ENCODE measurements at regions not wholly inside any gene's neighbourhood (a gene's known extent, or its start where the extent isn't known, plus 50 kb on each side); places are given as distances from the start of the nearest gene placed in this dataset.

- TF ChIP-seq CTCF (IDR thresholded peaks at IDR 0.05; ENCODE audit: low read depth, low read length, missing control alignments), result no peak
- DNase-seq (ENCODE audit: low read depth), result no peak
- no peak overlapping the region for H3K4me3 ChIP-seq (ENCODE audit: low read depth, low read length)
Measured at GRCh38 chr1:57770236-57770635, 346.4 kb upstream of the DAB1 start.

GRCh38 chr1:57761628-57762027 is 337.8 kb upstream of the DAB1 start:
- TF ChIP-seq CTCF (IDR thresholded peaks at IDR 0.05; ENCODE audit: low read depth, low read length, missing control alignments), result no peak
- no peak for DNase-seq (ENCODE audit: low read depth)
- H3K4me3 ChIP-seq (ENCODE audit: low read depth, low read length), result no peak overlapping the region

GRCh38 chr1:57752843-57753242 is 329.0 kb upstream of the DAB1 start:
- H3K4me3 ChIP-seq (ENCODE audit: low read depth, low read length), result no peak overlapping the region
- no peak for TF ChIP-seq CTCF (IDR thresholded peaks at IDR 0.05; ENCODE audit: low read depth, low read length, missing control alignments)
- DNase-seq (ENCODE audit: low read depth), result no peak

- no peak for TF ChIP-seq CTCF (IDR thresholded peaks at IDR 0.05; ENCODE audit: low read depth, low read length, missing control alignments)
- DNase-seq (ENCODE audit: low read depth), result no peak
- H3K4me3 ChIP-seq (ENCODE audit: low read depth, low read length), result no peak overlapping the region
Measured at GRCh38 chr1:57748719-57749118, 324.9 kb upstream of the DAB1 start.

GRCh38 chr1:57747818-57748217 is 324.0 kb upstream of the DAB1 start:
- no peak for DNase-seq (ENCODE audit: low read depth)
- TF ChIP-seq CTCF (IDR thresholded peaks at IDR 0.05; ENCODE audit: low read depth, low read length, missing control alignments), result no peak
- H3K4me3 ChIP-seq (ENCODE audit: low read depth, low read length), result no peak overlapping the region

- no peak for TF ChIP-seq CTCF (IDR thresholded peaks at IDR 0.05; ENCODE audit: low read depth, low read length, missing control alignments)
- H3K4me3 ChIP-seq (ENCODE audit: low read depth, low read length), result no peak overlapping the region
- DNase-seq (ENCODE audit: low read depth), result peak; percentile 4
Measured at GRCh38 chr1:57741521-57741920, 317.7 kb upstream of the DAB1 start.

- DNase-seq (ENCODE audit: low read depth), result no peak
- H3K4me3 ChIP-seq (ENCODE audit: low read depth, low read length), result no peak overlapping the region
- TF ChIP-seq CTCF (IDR thresholded peaks at IDR 0.05; ENCODE audit: low read depth, low read length, missing control alignments), result no peak
Measured at GRCh38 chr1:57736940-57737339, 313.1 kb upstream of the DAB1 start.

Measured in GM12864 (cell line).